Activated CD8-positive, alpha-beta T cell treated with anti-CD3 and anti-CD28 coated beads for 36 hours (primary cell): ENCODE measurements at regions not wholly inside any gene's neighbourhood (a gene's known extent, or its start where the extent isn't known, plus 50 kb on each side); places are given as distances from the start of the nearest gene placed in this dataset.
"Not testable (repeated sequence)": the region's sequence is repeated elsewhere in the genome, so short reads cannot be mapped to it uniquely, and the experiment has no call there.

Experiments used
- ATAC-seq: fragments of 200-7000 bp; cut with Tn5 transposase; one replicate; pipeline ENCODE4 v1.10.0; 2021; ENCODE audit warnings: mild to moderate bottlenecking, moderate library complexity
- CTCF ChIA-PET: fragments of 350-600 bp; sonication (Branson Sonifier 250); formaldehyde crosslinking; loops from one replicate; lab custom pipeline; 2021; ENCODE audit warnings: antibody characterized with exemption; lab: Charles Lee
- POLR2A ChIA-PET: fragments of 350-600 bp; sonication (Branson Sonifier 250); formaldehyde crosslinking; loops from one replicate; lab custom pipeline; 2021; ENCODE audit warnings: antibody characterized with exemption; lab: Charles Lee
- DNase-seq: peaks from one replicate; pipeline ENCODE4 v3.0.0-alpha.2; 2020
- H3K27ac Mint-ChIP-seq: one replicate; pipeline ENCODE4 v1.8.0; 2021; ENCODE audit warnings: mild to moderate bottlenecking, mixed read lengths
- H3K27me3 Mint-ChIP-seq: one replicate; pipeline ENCODE4 v1.8.0; 2021; ENCODE audit warnings: mixed read lengths
- H3K36me3 Mint-ChIP-seq: one replicate; pipeline ENCODE4 v1.8.0; 2021; ENCODE audit warnings: low read depth, mixed read lengths
- H3K4me1 Mint-ChIP-seq: one replicate; pipeline ENCODE4 v1.8.0; 2021; ENCODE audit warnings: low read depth, mixed read lengths
- H3K4me3 Mint-ChIP-seq: one replicate; pipeline ENCODE4 v1.8.0; 2021; ENCODE audit warnings: mild to moderate bottlenecking, moderate library complexity, mixed read lengths
- H3K9me3 Mint-ChIP-seq: one replicate; pipeline ENCODE4 v1.8.0; 2021; ENCODE audit warnings: mixed read lengths
- intact Hi-C: fragments of 100-400 bp; cut with micrococcal nuclease; formaldehyde crosslinking; loops from one replicate; pipeline ENCODE4 v1.10.0; 2022
- TF ChIP-seq, protein P1 (sequence below): fragments of 200-600 bp; IDR thresholded peaks from one replicate; pipeline ENCODE4 v1.8.0; 2022; ENCODE audit warnings: antibody characterized with exemption, mild to moderate bottlenecking

DNA sequence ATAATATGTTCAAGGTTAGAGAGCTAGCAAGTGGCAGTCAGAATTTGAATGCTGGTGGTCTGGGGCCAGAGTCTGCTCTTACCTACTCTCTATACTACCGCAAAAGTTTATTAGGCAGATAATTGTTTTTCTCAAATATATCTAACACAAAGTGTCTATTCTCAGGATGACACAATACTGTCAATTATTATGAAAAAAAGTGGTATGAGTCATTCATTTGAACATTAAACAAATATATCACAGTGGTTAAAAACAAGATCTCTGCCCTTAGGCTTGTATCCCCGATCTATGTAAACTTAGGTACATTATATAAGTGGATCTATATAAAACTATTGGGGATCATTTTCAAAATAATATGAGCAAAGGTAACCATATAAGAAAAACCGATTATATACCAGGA lies 354.9 kb downstream of the CETN3 start:
- CTCF ChIA-PET: no interaction called here

DNA sequence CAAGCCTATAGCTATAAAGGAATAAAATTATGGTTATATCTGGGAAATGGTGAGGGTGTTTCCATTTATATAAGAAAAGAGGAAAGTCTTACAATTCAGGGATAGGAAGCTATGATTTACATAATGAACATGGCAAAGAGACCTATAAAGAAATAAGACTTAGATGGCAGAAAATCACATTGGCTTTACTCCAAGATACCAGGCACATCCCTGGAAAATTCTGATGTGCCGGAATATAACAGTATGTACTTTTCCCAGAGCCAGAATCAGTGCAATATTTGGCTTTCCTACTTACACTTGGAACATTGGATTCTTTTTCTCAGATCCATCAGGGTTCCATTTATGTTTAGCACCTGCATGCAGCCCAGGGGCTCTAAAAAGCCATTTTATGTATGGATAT lies 357.8 kb downstream of the CETN3 start:
- Mint-ChIP-seq H3K36me3 (no peaks in the 10 kb centered on the region), H3K4me1 (no peaks in the 10 kb centered on the region), H3K4me3 (no peak overlapping the region), H3K27ac (no peak overlapping the region), H3K27me3 (no peaks in the 10 kb centered on the region), H3K9me3 (peaks cover 1% of the 10 kb centered on the region)
- ATAC-seq: no peak
- TF ChIP-seq, protein P1, sequence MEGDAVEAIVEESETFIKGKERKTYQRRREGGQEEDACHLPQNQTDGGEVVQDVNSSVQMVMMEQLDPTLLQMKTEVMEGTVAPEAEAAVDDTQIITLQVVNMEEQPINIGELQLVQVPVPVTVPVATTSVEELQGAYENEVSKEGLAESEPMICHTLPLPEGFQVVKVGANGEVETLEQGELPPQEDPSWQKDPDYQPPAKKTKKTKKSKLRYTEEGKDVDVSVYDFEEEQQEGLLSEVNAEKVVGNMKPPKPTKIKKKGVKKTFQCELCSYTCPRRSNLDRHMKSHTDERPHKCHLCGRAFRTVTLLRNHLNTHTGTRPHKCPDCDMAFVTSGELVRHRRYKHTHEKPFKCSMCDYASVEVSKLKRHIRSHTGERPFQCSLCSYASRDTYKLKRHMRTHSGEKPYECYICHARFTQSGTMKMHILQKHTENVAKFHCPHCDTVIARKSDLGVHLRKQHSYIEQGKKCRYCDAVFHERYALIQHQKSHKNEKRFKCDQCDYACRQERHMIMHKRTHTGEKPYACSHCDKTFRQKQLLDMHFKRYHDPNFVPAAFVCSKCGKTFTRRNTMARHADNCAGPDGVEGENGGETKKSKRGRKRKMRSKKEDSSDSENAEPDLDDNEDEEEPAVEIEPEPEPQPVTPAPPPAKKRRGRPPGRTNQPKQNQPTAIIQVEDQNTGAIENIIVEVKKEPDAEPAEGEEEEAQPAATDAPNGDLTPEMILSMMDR: no peak
- intact Hi-C loops: no loop called here
- DNase-seq: no peak
- ChIA-PET CTCF (no interaction called here), POLR2A (no interaction called here)

More for the DNA sequence above, 354.9 kb downstream of the CETN3 start:
- POLR2A ChIA-PET: no interaction called here
- Mint-ChIP-seq H3K4me3 (no peak overlapping the region), H3K4me1 (no peaks in the 10 kb centered on the region), H3K27ac (no peak overlapping the region), H3K27me3 (no peaks in the 10 kb centered on the region), H3K9me3 (peaks cover 1% of the 10 kb centered on the region), H3K36me3 (no peaks in the 10 kb centered on the region)
- DNase-seq (no peak), ATAC-seq (no peak)
- intact Hi-C loops: no loop called here
- TF ChIP-seq, protein P1: no peak

DNA sequence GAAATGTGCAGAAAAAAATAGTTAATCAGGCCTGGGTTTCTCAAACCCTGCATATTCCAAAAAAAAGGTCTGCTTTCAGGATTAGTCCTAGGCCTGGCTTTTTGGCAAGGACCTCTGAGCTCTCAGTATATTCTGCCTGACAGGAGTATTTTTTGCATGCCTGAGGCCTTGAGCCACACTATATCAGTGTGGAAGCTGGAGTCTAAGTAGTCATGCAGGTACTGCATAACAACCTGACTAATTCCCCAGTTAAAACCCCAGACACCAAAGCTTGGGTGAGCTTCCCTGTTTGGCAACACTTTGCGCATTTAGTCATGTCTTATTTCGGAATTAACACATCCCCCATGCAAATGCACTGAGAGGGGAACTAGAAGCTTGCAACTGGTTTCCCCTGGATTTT lies 359.5 kb downstream of the CETN3 start:
- TF ChIP-seq, protein P1: no peak

DNA sequence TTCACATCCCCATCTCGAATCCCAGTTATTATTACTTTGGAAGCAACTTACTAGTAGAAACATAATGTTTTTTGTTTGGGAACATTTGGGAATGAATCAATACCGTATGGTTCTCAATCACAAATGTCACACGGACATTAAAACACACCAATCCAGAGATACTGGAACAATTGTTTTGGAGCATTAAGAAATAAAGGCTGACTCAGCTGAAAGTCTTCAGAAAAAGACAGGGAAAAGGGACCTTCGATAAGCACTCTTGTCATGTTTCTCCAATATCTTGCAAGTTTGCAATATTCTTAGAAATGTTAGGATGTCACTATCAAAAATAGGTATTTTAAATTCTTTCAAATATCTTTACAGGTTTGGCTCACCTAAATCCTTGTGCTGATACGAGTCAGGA lies 362.4 kb downstream of the CETN3 start:
- Mint-ChIP-seq H3K4me3 (no peak overlapping the region), H3K27ac (no peak overlapping the region), H3K27me3 (no peaks in the 10 kb centered on the region), H3K4me1 (no peaks in the 10 kb centered on the region), H3K36me3 (no peaks in the 10 kb centered on the region), H3K9me3 (peaks cover 12% of the 10 kb centered on the region)
- ChIA-PET POLR2A (no interaction called here), CTCF (no interaction called here)
- TF ChIP-seq, protein P1: no peak
- DNase-seq (no peak), ATAC-seq (no peak)
- intact Hi-C loops: no loop called here

More for the DNA sequence above, 359.5 kb downstream of the CETN3 start:
- POLR2A ChIA-PET: no interaction called here
- intact Hi-C loops: no loop called here
- H3K27me3 Mint-ChIP-seq: no peaks in the 10 kb centered on the region
- CTCF ChIA-PET: no interaction called here
- H3K9me3 Mint-ChIP-seq: peaks cover 5% of the 10 kb centered on the region
- ATAC-seq: no peak
- DNase-seq: no peak
- no peak overlapping the region for H3K4me3 Mint-ChIP-seq
- H3K36me3 Mint-ChIP-seq: no peaks in the 10 kb centered on the region
- no peaks in the 10 kb centered on the region for H3K4me1 Mint-ChIP-seq
- no peak overlapping the region for H3K27ac Mint-ChIP-seq

DNA sequence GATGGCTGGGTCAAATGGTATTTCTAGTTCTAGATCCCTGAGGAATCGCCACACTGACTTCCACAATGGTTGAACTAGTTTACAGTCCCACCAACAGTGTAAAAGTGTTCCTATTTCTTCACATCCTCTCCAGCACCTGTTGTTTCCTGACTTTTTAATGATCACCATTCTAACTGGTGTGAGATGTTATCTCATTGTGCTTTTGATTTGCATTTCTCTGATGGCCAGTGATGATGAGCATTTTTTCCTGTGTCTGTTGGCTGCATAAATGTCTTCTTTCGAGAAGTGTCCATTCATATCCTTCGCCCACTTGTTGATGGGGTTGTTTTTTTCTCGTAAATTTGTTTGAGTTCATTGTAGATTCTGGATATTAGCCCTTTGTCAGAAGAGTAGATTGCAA lies 369.5 kb downstream of the CETN3 start:
- H3K4me3 Mint-ChIP-seq, CTCF ChIA-PET, H3K27me3 Mint-ChIP-seq, H3K27ac Mint-ChIP-seq, H3K4me1 Mint-ChIP-seq, POLR2A ChIA-PET, DNase-seq, ATAC-seq, intact Hi-C loops, H3K36me3 Mint-ChIP-seq: not testable (repeated sequence)
- peaks cover 14% of the 10 kb centered on the region for H3K9me3 Mint-ChIP-seq

DNA sequence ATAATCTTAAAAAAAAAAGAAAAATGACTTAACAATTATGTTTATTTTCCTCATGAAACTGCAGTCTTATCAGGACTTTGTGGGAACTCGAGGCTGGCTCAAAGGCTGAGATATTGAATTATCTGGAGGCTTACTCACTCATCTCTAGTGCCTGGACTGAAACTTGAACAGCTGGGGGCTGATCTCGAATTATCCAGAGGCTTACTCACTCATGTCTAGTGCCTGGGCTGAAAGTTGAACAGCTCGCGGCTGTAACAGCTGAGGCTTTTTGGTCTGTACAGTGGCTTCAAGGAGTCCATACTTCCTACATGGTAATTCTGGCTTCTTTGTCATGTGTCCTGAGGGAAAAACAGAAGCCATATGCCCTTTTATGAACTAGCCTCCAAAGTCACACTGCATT lies 371.9 kb downstream of the CETN3 start:
- intact Hi-C loops: no loop called here
- H3K9me3 Mint-ChIP-seq: peaks cover 26% of the 10 kb centered on the region
- ATAC-seq: no peak
- H3K27me3 Mint-ChIP-seq: no peaks in the 10 kb centered on the region
- CTCF ChIA-PET: no interaction called here
- H3K27ac Mint-ChIP-seq: no peak overlapping the region
- H3K4me1 Mint-ChIP-seq: no peaks in the 10 kb centered on the region
- no peak for DNase-seq
- POLR2A ChIA-PET: no interaction called here
- H3K4me3 Mint-ChIP-seq: no peak overlapping the region
- TF ChIP-seq, protein P1: no peak
- H3K36me3 Mint-ChIP-seq: no peaks in the 10 kb centered on the region
